ENCODE measurements at regions not wholly inside any gene's neighbourhood (a gene's known extent, or its start where the extent isn't known, plus 50 kb on each side); places are given as distances from the start of the nearest gene placed in this dataset.

- TF ChIP-seq CTCF (IDR thresholded peaks at IDR 0.05) (no peak), POLR2AphosphoS5 (IDR thresholded peaks at IDR 0.05) (no peak)
Observed at GRCh38 chr3:160130950-160131349, 94.3 kb upstream of the C3orf80 start.

Measured in prostate gland (tissue), 2 donors.